ENCODE measurements at regions not wholly inside any gene's neighbourhood (a gene's known extent, or its start where the extent isn't known, plus 50 kb on each side); places are given as distances from the start of the nearest gene placed in this dataset.

GRCh38 chr13:78078168-78078567, 159.5 kb upstream of the EDNRB start:
- TF ChIP-seq CTCF (IDR thresholded peaks at IDR 0.05; ENCODE audit: low read length) (no peak), EZH2 (IDR thresholded peaks at IDR 0.05; ENCODE audit: borderline replicate concordance, low read length) (no peak)

All from OCI-LY1 (cell line).